Cardiac fibroblast (primary cell): ENCODE measurements at regions not wholly inside any gene's neighbourhood (a gene's known extent, or its start where the extent isn't known, plus 50 kb on each side); places are given as distances from the start of the nearest gene placed in this dataset.

Source experiments
- DNase-seq, 2 donors: peaks; one replicate each; pipeline versions ENCODE4 v3.0.0 to v3.0.0-alpha.2; 2010; ENCODE audit warnings: low read depth in 2 of 2
- H3K4me3 ChIP-seq, 2 donors: replicated peaks in 1 of 2; 1 replicate in 1 of 2; 2 replicates in 1 of 2; pipeline ENCODE4 v1.5.1; 2011; ENCODE audit warnings: low read depth in 2 of 2, low read length in 2 of 2, mild to moderate bottlenecking in 2 of 2, moderate library complexity in 1 of 2
- CTCF ChIP-seq: IDR thresholded peaks from one replicate; pipeline ENCODE4 v1.5.1; 2011; ENCODE audit warnings: low read depth, mild to moderate bottlenecking, low read length, inconsistent platforms

GRCh38 chr16:76749780-76750375 lies 441.1 kb upstream of the MON1B start:
- no peak for TF ChIP-seq CTCF
- no peak for DNase-seq
- H3K4me3 ChIP-seq: no peak overlapping the region

GRCh38 chr16:76755496-76755895 lies 435.5 kb upstream of the MON1B start:
- DNase-seq: no peak
- no peak overlapping the region for H3K4me3 ChIP-seq
- TF ChIP-seq CTCF: no peak

GRCh38 chr16:76756423-76756822 lies 434.6 kb upstream of the MON1B start:
- no peak for DNase-seq
- no peak overlapping the region for H3K4me3 ChIP-seq
- no peak for TF ChIP-seq CTCF

- H3K4me3 ChIP-seq: no peak overlapping the region
- no peak for TF ChIP-seq CTCF
- peak in 1 of 2 donors; percentile 2 for DNase-seq
These were observed 434.0 kb upstream of the MON1B start for GRCh38 chr16:76756951-76757350.

- DNase-seq: no peak
- no peak for TF ChIP-seq CTCF
- H3K4me3 ChIP-seq: no peak overlapping the region
These were observed 424.5 kb upstream of the MON1B start for GRCh38 chr16:76766538-76766937.

- no peak for DNase-seq
- H3K4me3 ChIP-seq: no peak overlapping the region
- TF ChIP-seq CTCF: no peak
These were observed 422.7 kb upstream of the MON1B start for GRCh38 chr16:76768316-76768715.

GRCh38 chr16:76768948-76769347 lies 422.0 kb upstream of the MON1B start:
- TF ChIP-seq CTCF: no peak
- DNase-seq: no peak
- H3K4me3 ChIP-seq: no peak overlapping the region
